Right cardiac atrium (tissue), 5 donors: ENCODE measurements at regions not wholly inside any gene's neighbourhood (a gene's known extent, or its start where the extent isn't known, plus 50 kb on each side); places are given as distances from the start of the nearest gene placed in this dataset.
"Not testable (repeated sequence)": the region's sequence is repeated elsewhere in the genome, so short reads cannot be mapped to it uniquely, and the experiment has no call there.

Experiments
- ATAC-seq, 2 donors: fragments of 200-7000 bp; cut with Tn5 transposase; one replicate each; pipeline versions ENCODE4 v1.8.0 to v1.9.1; 2020; ENCODE audit warnings: moderate library complexity in 2 of 2, mild to moderate bottlenecking in 1 of 2
- DNase-seq, 3 donors: peaks; one replicate each; pipeline ENCODE4 v3.0.0-alpha.2; 2020
- H3K27ac ChIP-seq: one replicate; pipeline ENCODE4 v1.5.1; 2013; ENCODE audit warnings: mild to moderate bottlenecking, low read length, control low read depth, moderate library complexity
- H3K27me3 ChIP-seq: one replicate; pipeline ENCODE4 v1.6.1; 2013; ENCODE audit not compliant: control insufficient read depth, insufficient read depth
- H3K4me1 ChIP-seq: one replicate; pipeline ENCODE4 v1.6.1; 2013; ENCODE audit warnings: low read length; ENCODE audit not compliant: control insufficient read depth, insufficient read depth
- H3K4me3 ChIP-seq: one replicate; pipeline ENCODE4 v1.5.1; 2013; ENCODE audit warnings: low read length, control low read depth
- H3K9me3 ChIP-seq: one replicate; pipeline ENCODE4 v1.6.1; 2013; ENCODE audit warnings: low read length; ENCODE audit not compliant: control insufficient read depth
- WGBS: extraction: QIAGEN DNeasy Blood & Tissue Kit; methylation state at CpG from one replicate; pipeline ENCODE4 v1.1.7; 2013; 5-methylcytosine and 5-hydroxymethylcytosine counted together
- intact Hi-C, 4 donors: fragments of 100-400 bp; cut with DNase I; formaldehyde crosslinking; loops; one replicate each; pipeline versions ENCODE4 v1.11.0 to v1.14.0; 2022 to 2023
- donor health status: healthy with polysubstance abuse.
- donor health status: DM: no; HTN: yes; CAD: no.
- donor health status: DM: no; HTN: no; CAD: no.
- donor health status: DM: no; HTN: yes; CAD: no; lungs with severe emphysema.
- donor health status: DM: yes; HTN: yes; CAD: no.

DNA sequence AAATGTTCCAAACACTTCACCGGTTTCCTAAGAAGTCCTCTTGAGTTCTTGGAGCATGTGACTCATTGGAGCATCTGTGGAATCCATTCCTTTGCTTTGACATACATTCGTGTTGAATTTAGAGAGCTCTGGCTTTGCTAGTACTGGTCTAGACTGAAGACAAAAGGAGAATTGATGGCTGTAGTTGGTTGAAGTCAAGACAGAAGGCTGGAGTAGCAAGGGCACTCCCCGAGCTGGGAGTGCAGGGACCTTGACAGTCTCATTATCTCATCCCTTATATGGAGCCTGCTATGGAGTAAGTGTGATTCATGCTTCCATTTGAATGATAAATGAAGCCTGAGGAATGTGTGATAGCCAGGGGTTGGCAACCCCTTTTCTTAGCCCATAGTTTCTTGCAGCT lies 1249.1 kb downstream of the TYW1 start:
- no peaks in the 10 kb centered on the region for H3K27me3 ChIP-seq
- ATAC-seq (no peak), DNase-seq (no peak)
- 37% methylated on average over 3 of the region's 3 CpGs for WGBS
- H3K27ac ChIP-seq, result no peak overlapping the region
- H3K9me3 ChIP-seq, result no peaks in the 10 kb centered on the region
- H3K4me1 ChIP-seq, result no peaks in the 10 kb centered on the region
- H3K4me3 ChIP-seq, result no peak overlapping the region
- intact Hi-C loops, result no loop called here

DNA sequence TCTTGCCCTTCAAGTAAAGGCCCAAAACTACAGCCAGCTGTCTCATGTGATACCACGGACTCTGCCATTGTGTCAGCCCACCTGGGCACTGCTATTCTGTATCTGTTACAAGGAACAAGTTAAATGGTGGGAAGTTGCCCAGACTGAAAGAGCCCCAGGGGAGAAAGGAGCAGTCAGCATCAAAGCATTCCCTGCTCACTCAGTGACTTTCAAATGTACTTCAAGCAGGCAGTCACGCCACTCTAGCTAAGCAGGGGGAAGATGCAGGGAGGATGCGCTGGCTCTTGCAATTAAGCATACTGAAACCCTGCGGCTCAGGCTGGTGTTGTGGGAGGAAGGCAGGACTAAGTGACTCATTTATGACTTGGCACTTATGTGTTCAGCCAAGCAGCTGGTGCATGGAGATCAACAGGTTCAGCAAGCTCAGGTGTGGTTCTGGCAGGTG lies 1249.6 kb downstream of the TYW1 start:
- H3K9me3 ChIP-seq, result no peaks in the 10 kb centered on the region
- no peak overlapping the region for H3K4me3 ChIP-seq
- H3K4me1 ChIP-seq, result no peaks in the 10 kb centered on the region
- ATAC-seq, result no peak
- WGBS, result 58% methylated on average over 4 of the region's 4 CpGs
- H3K27me3 ChIP-seq, result no peaks in the 10 kb centered on the region
- intact Hi-C loops, result no loop called here
- DNase-seq, result no peak
- H3K27ac ChIP-seq, result no peak overlapping the region

DNA sequence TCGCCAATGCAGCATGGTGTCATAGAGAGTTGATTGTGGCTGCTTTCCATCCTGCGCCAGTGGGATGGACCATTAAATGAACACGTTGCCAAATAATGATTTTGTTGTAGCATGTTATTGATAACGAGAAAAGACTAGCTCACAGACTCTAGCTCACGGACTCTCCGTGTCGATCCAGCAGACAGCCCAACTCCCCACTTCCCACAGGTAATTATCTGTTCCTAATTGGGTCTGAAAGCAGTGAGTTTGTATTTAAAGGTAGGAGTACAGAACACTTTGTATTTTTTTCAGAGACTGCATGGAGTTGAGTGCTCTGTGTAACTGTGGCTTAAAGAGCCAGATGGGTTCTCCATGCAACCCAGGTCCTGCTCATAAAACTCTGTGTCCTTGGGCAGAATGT lies 1250.5 kb downstream of the TYW1 start:
- Histone ChIP-seq H3K4me1 (no peaks in the 10 kb centered on the region), H3K27ac (no peak overlapping the region), H3K9me3 (no peaks in the 10 kb centered on the region), H3K27me3 (no peaks in the 10 kb centered on the region), H3K4me3 (no peak overlapping the region)
- WGBS, result 91% methylated on average over 7 of the region's 7 CpGs
- ATAC-seq (no peak), DNase-seq (no peak)
- intact Hi-C loops, result no loop called here

DNA sequence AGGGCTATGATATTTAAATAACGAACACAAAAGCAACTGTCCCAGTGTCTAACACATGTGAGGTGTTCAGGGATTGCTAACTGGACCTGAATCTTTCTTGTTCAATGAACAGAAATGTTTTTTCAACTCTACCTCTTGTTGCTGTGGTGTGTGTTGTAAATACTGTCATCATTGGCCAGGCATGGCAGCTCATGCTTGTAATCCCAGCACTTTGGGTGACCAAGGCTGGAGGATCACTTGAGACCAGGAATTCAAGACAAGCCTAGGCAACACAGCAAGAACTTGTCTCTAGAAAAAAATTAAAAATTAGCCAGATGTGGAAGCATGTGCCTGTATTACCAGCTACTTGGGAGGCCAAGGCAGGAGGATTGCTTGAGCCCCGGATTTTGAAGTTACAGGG lies 1250.9 kb downstream of the TYW1 start:
- ATAC-seq (no peak), DNase-seq (no peak)
- Histone ChIP-seq H3K27me3 (no peaks in the 10 kb centered on the region), H3K4me3 (no peak overlapping the region), H3K27ac (no peak overlapping the region), H3K4me1 (no peaks in the 10 kb centered on the region), H3K9me3 (no peaks in the 10 kb centered on the region)
- 68% methylated on average over 2 of the region's 2 CpGs for WGBS
- intact Hi-C loops, result no loop called here

DNA sequence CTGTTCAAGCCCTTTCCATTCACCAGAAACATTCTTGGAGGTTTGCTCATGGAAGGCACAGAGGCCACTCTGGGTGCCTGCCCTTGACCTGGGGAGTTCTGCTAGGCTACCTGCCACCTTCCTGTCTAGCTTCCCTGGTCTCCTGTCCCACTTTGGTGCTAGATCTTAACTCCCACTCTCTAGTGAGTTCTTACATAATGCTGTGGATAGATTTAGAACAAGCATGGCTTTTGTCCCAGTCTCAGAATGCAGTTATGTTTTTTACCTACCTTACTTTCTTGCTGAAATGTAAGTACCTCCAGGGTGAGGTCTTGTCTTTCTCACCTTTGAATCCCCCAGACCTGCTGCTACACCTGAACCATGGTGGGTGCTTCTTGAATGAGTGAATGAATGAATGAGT lies 1252.3 kb downstream of the TYW1 start:
- H3K9me3 ChIP-seq, result no peaks in the 10 kb centered on the region
- DNase-seq (no peak), ATAC-seq (no peak)
- H3K4me1 ChIP-seq, result no peaks in the 10 kb centered on the region
- H3K27me3 ChIP-seq, result no peaks in the 10 kb centered on the region
- no peak overlapping the region for H3K4me3 ChIP-seq
- no peak overlapping the region for H3K27ac ChIP-seq
- intact Hi-C loops, result no loop called here

DNA sequence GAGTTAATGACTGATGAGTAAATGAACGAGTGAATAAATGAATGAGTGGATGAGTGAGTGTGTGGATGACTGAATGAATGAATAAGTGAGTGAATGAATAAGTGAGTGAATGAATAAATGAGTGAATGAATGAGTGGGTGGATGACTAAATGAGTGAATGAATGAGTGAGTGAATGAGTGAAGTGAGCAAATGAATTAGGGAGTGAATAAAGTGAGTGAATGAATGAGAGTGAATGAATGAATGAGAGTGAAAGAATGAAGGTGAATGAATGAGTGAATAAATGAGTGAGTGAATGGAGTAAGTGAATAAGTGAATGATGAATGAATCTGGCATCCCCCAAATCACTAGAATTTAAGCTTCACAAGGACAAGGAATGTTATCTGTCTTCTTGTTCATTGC lies 1253.0 kb downstream of the TYW1 start:
- Histone ChIP-seq H3K4me3 (no peak overlapping the region), H3K27ac (no peak overlapping the region), H3K27me3 (no peaks in the 10 kb centered on the region), H3K4me1 (no peaks in the 10 kb centered on the region), H3K9me3 (no peaks in the 10 kb centered on the region)
- DNase-seq, result no peak
- 83% methylated on average over 1 of the region's 1 CpG for WGBS
- intact Hi-C loops, result no loop called here
- ATAC-seq, result no peak

DNA sequence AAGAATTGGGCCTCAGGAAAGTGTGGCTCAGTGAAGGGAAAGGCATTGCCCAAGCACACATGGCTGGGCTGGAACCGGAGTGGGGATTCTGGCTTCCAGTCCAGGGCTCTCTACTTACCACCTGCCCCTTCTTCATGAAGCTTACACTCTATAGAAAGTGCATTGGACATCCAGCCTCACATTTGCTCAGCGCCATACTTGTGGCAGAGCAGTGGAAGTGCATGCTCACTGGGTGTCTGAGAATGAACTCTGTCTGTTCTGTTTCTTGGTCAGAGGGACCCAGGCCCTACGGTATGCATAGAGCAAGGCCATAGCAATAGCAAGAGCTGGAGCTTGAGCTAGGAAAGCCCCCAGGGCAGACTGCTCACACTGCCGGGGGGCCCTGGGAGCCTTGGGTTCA lies 1253.5 kb downstream of the TYW1 start:
- no peak for DNase-seq
- Histone ChIP-seq H3K27ac (no peak overlapping the region), H3K9me3 (no peaks in the 10 kb centered on the region), H3K27me3 (no peaks in the 10 kb centered on the region), H3K4me3 (no peak overlapping the region), H3K4me1 (no peaks in the 10 kb centered on the region)
- intact Hi-C loops, result no loop called here
- ATAC-seq, result no peak
- WGBS, result 88% methylated on average over 4 of the region's 4 CpGs

DNA sequence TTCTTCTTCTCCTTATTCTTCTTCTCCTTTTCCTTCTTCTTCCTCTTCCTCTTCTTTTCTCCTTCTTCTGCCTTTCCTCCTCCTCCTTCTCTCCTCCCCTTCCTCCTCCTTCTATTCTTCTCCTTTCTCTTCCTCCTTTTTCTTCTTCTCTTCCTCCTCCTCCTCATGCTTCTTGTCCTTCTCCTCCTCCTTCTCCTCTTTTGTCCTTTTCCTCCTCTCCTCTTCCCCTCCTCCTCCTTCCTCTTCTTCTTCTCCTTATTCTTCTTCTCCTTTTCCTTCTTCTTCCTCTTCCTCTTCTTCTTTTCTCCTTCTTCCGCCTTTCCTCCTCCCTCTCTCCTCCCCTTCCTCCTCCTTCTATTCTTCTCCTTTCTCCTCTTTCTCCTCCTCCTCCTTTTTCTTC lies 1258.2 kb downstream of the TYW1 start:
- H3K4me1 ChIP-seq, H3K27me3 ChIP-seq, H3K9me3 ChIP-seq, intact Hi-C loops, H3K27ac ChIP-seq, ATAC-seq, H3K4me3 ChIP-seq, DNase-seq: not testable (repeated sequence)
- WGBS, result 75% methylated on average over 1 of the region's 1 CpG

DNA sequence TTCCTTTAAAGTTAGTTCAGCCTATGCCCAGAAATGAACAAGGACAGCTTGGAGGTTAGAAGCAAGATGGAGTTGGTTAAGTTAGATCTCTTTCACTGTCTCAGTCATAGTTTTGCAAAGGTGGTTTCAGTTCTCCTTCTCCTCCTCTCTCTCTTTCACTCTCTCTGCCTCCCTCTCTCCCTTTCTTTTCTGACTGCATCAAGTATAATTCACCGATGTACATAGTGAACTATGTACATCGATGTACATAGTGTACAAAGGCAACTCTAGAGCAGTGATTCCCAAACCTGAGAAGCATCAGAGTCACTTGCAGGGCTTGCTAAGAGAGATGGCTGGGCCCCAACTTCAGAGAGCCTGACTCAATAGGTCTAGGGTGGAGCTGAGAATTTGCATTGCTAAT lies 1259.7 kb downstream of the TYW1 start:
- no peak overlapping the region for H3K27ac ChIP-seq
- WGBS, result 96% methylated on average over 2 of the region's 2 CpGs
- H3K4me3 ChIP-seq, result no peak overlapping the region
- no peaks in the 10 kb centered on the region for H3K4me1 ChIP-seq
- DNase-seq, result no peak
- H3K9me3 ChIP-seq, result no peaks in the 10 kb centered on the region
- H3K27me3 ChIP-seq, result no peaks in the 10 kb centered on the region
- intact Hi-C loops, result no loop called here
- ATAC-seq, result no peak

DNA sequence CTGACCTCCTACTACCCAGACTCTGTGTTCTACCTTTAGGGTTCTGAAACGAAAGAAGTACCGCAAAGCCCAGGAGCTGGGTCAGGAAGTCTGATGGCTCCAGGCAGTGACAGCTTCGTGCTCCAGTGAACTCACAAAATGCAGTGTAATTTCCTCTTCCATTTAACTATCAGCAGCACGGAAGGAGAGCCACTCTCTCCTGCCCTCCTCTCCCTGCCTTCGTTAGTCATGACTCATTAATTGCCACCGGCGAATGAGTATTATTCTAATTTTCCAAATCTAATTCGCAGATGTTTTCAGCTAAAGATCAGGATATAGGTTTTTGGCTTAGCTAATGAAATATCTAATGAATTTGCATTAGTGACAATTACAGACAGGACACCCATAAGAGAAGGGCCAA lies 1262.0 kb downstream of the TYW1 start:
- no peak for ATAC-seq
- WGBS, result 53% methylated on average over 8 of the region's 8 CpGs

DNA sequence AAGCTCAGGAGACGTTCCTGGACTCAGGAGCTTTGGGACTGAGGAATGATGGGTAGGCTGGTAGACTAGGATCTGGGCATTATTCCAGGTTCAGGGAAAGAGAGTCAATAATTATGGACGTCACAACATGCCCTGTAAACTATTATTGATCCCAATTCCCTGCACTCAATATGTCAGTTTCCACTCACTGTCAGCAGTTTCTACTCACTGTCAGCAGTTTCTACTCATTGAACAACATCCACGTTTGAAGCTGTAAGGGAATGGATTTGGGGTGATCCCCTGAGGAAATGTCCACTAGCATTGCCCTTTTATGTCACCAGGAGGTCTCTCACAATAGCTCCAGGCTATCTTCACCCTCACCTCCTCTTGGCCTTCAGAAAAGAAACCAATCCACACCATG lies 1268.6 kb downstream of the TYW1 start:
- intact Hi-C loops, result no loop called here
- WGBS, result 43% methylated on average over 3 of the region's 3 CpGs
- ATAC-seq (no peak), DNase-seq (no peak)
- Histone ChIP-seq H3K4me3 (no peak overlapping the region), H3K4me1 (no peaks in the 10 kb centered on the region), H3K27me3 (no peaks in the 10 kb centered on the region), H3K9me3 (no peaks in the 10 kb centered on the region), H3K27ac (no peak overlapping the region)

More for the DNA sequence above, 1262.0 kb downstream of the TYW1 start:
- Histone ChIP-seq H3K27ac (no peak overlapping the region), H3K9me3 (no peaks in the 10 kb centered on the region), H3K27me3 (no peaks in the 10 kb centered on the region), H3K4me1 (no peaks in the 10 kb centered on the region), H3K4me3 (no peak overlapping the region)
- DNase-seq, result no peak
- intact Hi-C loops, result no loop called here

DNA sequence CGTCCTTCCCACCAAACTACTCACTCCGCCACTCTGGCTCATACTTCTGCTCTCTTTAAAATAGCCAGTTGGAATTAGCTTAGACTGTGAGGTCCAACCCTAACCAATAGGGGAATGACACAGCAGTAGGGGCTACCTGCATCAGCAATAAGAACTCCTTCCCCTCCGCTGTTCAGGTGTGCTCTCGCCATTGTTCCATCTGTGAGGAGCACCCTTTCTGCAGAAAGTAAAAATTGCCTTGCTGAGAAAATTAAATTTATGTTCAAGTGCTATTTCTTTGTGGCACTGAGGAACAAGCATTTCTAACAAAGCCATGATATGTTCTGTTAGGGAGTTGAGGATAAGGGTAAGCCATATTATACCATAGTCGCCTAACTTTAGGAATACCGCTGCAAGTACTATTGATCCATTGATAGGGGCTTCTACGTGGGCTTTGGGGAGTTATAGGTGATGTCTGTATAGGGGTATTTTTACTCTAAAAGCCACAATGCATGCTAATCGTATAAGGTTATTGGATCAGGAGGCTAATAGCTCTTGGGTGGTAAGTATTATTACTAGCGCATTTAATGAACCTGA lies 1269.5 kb downstream of the TYW1 start:
- no peak for DNase-seq
- Histone ChIP-seq H3K4me3 (no peak overlapping the region), H3K27me3 (no peaks in the 10 kb centered on the region), H3K9me3 (no peaks in the 10 kb centered on the region), H3K27ac (no peak overlapping the region), H3K4me1 (no peaks in the 10 kb centered on the region)
- ATAC-seq, result no peak
- 90% methylated on average over 9 of the region's 9 CpGs for WGBS
- intact Hi-C loops, result no loop called here
